Effector memory CD8-positive, alpha-beta T cell (primary cell): ENCODE measurements at regions not wholly inside any gene's neighbourhood (a gene's known extent, or its start where the extent isn't known, plus 50 kb on each side); places are given as distances from the start of the nearest gene placed in this dataset.
A peak's percentile ranks its signal among the peaks of the same experiment; 100 is the strongest.
"Not testable (repeated sequence)": the region's sequence is repeated elsewhere in the genome, so short reads cannot be mapped to it uniquely, and the experiment has no call there.

ENCODE experiments used
- ATAC-seq: fragments of 150-1000 bp; cut with Tn5 transposase; replicated peaks from 2 replicates; pipeline ENCODE4 v1.10.0; 2021; ENCODE audit warnings: mild to moderate bottlenecking, moderate library complexity
- DNase-seq, 3 experiments: peaks; one replicate each; pipeline ENCODE4 v3.0.0; 2021
- H3K27ac Mint-ChIP-seq, 2 donors: one replicate each; pipeline ENCODE4 v1.8.0; 2022; ENCODE audit warnings: mild to moderate bottlenecking in 2 of 2, mixed read lengths in 2 of 2, moderate library complexity in 2 of 2
- H3K27me3 Mint-ChIP-seq, 2 donors: one replicate each; pipeline ENCODE4 v1.8.0; 2022; ENCODE audit warnings: mixed read lengths in 2 of 2
- H3K36me3 Mint-ChIP-seq: one replicate; pipeline ENCODE4 v1.8.0; 2022; ENCODE audit warnings: mild to moderate bottlenecking, moderate library complexity, mixed read lengths; ENCODE audit not compliant: insufficient read depth
- H3K4me1 Mint-ChIP-seq, 2 donors: one replicate each; pipeline ENCODE4 v1.8.0; 2022; ENCODE audit warnings: low read depth in 2 of 2, mixed read lengths in 2 of 2
- H3K4me3 Mint-ChIP-seq, 2 donors: one replicate each; pipeline ENCODE4 v1.8.0; 2022; ENCODE audit warnings: mild to moderate bottlenecking in 2 of 2, mixed read lengths in 2 of 2, moderate library complexity in 2 of 2
- H3K9me3 Mint-ChIP-seq, 2 donors: one replicate each; pipeline ENCODE4 v1.8.0; 2022; ENCODE audit warnings: mixed read lengths in 2 of 2

DNA sequence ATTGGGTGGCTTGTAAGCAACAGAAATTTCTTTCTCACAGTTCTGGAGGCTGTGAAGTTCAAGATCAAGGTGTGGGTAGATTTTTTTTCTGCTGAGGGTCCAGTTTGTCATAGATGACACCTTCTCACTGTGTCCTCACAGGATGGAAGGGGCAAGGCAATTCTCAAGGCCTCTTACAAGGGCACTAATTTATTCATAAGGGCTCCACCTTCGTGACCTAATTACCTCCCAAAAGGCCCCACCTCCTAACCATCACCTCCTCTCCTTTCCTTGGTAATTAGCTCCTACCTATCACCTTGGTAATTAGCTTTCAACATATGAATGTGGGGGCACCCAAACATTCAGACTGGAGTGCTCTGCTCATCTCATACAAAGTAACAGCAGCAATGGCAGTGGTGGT lies 92.3 kb upstream of the CD44 start:
- Mint-ChIP-seq H3K27me3 (no peaks in the 10 kb centered on the region), H3K27ac (peak overlapping the region; percentile 98 to 100), H3K36me3 (peaks cover 28% of the 10 kb centered on the region), H3K4me3 (peak overlapping the region; percentile 36 to 82), H3K9me3 (no peaks in the 10 kb centered on the region), H3K4me1 (peaks cover 53 to 67% of the 10 kb centered on the region in 2 donors)
- DNase-seq: peak in 1 of 3 experiments; percentile 14
- ATAC-seq: no peak

DNA sequence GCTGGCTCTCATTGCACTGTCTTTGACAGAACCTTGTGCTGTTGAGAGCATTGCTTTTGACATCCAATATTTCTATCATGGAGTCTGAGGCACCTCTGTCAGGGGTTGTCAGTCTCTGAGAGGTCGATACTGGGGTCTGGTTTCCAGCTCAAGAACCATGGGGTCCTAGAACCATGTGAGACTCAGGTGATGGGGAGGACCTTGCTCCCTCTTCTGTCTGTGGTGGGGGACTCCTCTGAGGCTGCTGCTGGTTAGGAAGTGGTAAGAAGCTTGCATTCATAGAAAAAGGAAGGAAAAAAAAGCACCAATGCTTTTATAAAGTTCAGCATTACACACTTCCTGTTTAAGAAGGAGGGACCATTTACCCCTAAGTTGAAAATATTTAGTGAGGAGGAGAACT lies 91.8 kb upstream of the CD44 start:
- H3K9me3 Mint-ChIP-seq: no peaks in the 10 kb centered on the region
- peak; percentile 58 for ATAC-seq
- peaks cover 28% of the 10 kb centered on the region for H3K36me3 Mint-ChIP-seq
- H3K4me3 Mint-ChIP-seq: peak overlapping the region; percentile 36 to 82
- peak; percentile 35 to 60 (median 42) for DNase-seq
- H3K27ac Mint-ChIP-seq: peak overlapping the region; percentile 98 to 100
- peaks cover 53 to 66% of the 10 kb centered on the region in 2 donors for H3K4me1 Mint-ChIP-seq
- no peaks in the 10 kb centered on the region for H3K27me3 Mint-ChIP-seq

DNA sequence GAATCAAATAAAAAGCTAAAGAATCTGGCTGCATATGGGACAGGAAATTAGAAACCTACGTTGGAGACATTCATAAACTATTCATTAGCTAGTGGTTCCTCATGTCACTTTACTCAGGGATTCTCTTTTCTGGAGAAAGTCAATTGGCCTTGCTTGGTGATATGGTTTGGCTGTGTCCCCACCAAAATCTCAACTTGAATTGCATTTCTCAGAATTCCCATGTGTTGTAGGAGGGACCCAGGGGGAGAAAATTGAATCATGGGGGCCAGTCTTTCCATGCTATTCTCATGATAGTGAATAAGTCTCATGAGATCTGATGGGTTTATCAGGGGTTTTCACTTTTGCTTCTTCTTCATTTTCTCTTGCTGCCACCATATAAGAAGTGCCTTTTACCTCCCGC lies 91.2 kb upstream of the CD44 start:
- H3K4me1 Mint-ChIP-seq: peaks cover 52 to 66% of the 10 kb centered on the region in 2 donors
- H3K4me3 Mint-ChIP-seq: peak overlapping the region; percentile 36 to 82

DNA sequence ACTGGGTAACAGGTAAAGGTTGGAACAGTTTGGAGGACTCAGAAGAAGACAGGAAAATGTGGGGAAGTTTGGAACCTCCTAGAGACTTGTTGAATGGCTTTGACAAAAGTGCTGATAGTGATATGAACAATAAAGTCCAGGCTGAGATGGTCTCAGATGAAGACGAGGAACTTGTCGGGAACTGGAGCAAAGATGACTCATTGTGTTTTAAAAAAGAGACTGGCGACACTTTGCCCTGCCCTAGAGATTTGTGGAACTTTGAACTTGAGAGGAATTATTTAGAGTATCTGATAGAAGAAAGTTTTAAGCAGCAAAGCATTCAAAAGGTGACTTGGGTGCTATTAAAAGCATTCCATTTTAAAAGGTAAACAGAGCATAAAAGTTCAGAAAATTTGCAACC lies 90.6 kb upstream of the CD44 start:
- H3K27ac Mint-ChIP-seq: peak overlapping the region; percentile 98 to 100
- peaks cover 32% of the 10 kb centered on the region for H3K36me3 Mint-ChIP-seq
- H3K4me3 Mint-ChIP-seq: peak overlapping the region in 1 of 2 donors; percentile 9
- ATAC-seq, DNase-seq, H3K9me3 Mint-ChIP-seq, H3K27me3 Mint-ChIP-seq: not testable (repeated sequence)
- H3K4me1 Mint-ChIP-seq: peaks cover 52 to 66% of the 10 kb centered on the region in 2 donors

More for the DNA sequence above, 91.2 kb upstream of the CD44 start:
- ATAC-seq: no peak
- Mint-ChIP-seq H3K36me3 (peaks cover 32% of the 10 kb centered on the region), H3K27ac (peak overlapping the region; percentile 98 to 100), H3K9me3 (no peaks in the 10 kb centered on the region), H3K27me3 (no peaks in the 10 kb centered on the region)
- DNase-seq: no peak

DNA sequence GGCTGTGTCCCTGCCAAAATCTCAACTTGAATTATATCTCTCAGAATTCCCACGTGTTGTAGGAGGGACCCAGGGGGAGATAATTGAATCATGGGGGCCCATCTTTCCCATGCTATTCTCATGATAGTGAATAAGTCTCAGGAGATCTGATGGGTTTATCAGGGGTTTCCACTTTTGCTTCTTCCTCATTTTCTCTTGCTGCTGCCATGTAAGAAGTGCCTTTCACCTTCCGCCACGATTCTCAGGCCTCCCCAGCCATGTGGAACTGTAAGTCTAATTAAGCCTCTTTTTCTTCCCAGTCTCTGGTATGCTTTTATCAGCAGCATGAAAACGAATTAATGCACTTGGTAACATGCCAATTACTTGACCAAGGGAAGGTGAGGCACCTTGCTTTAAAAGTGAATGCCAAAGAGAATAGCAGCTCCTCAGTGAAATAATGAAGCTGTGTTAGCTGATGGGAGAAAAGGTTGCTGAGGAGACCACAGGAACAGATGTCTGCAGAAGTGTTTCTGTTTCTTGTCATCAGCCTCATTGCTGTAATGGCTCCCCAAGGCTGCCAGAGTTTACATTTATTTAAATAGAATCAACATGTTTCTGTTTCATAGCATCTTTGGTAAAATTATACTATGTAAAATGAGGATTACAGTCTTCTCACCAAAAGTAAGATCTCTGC lies 89.0 kb upstream of the CD44 start:
- ATAC-seq (no peak), DNase-seq (no peak)
- Mint-ChIP-seq H3K36me3 (peaks cover 26% of the 10 kb centered on the region), H3K27me3 (no peaks in the 10 kb centered on the region), H3K9me3 (no peaks in the 10 kb centered on the region), H3K4me3 (peak overlapping the region in 1 of 2 donors; percentile 52), H3K4me1 (peaks cover 47 to 60% of the 10 kb centered on the region in 2 donors), H3K27ac (peak overlapping the region; percentile 69 to 89)

DNA sequence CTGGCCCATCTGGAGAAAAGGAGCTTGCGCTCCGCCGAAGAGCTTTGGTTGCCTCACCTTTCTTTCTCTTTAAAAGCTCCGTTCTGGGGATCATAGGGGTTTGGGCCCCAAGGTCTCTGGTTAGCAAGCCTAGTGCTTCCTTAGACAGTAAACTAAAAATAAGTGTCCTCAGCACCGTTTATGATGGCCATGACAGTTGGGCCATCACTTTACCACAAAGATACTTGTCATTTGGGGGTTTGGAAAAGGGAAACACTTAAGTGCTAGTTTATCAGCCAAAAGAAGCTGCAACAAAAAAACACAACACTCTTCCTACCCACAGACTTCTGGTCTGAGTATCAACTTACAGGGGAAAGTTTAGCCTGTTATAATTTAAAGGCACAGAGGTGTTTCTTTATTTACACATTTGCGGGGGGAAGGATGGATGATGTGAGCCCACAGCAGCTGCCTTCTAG lies 88.4 kb upstream of the CD44 start:
- Mint-ChIP-seq H3K27ac (peak overlapping the region; percentile 69 to 89), H3K4me1 (peaks cover 42 to 58% of the 10 kb centered on the region in 2 donors), H3K27me3 (no peaks in the 10 kb centered on the region), H3K4me3 (peak overlapping the region; percentile 52), H3K9me3 (no peaks in the 10 kb centered on the region), H3K36me3 (peaks cover 20% of the 10 kb centered on the region)
- peak; percentile 18 for ATAC-seq
- no peak for DNase-seq

DNA sequence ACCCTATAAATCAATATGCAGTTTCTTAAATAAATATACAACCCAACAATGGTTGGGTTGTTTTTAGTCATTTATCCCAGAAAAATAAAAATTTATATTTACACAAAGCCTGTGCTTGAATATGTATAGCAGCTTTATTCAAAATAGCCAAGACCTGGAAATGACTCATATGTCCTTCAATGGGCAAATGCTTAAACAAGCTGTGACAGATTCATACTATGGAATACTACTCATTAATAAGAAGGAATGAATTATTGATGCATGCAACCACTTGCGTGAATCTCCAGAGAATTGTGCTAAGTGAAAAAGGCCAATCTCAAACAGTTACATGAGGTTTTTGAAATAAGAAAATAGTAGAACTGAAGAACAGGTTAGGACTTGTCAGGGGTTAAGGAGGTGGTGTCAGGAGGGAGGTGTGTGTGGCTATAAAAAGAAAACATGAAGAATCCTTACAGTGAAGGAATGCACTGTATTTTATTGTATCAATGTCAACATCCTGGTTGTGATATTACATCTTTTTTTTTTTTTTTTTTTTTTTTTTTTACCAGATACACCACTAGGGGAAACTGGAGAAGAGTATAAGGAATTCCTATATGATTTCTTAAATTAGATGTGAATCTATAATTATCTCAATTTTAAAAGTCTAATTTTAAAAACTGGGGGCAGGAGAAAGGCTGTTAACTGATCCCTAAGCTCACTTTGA lies 82.4 kb upstream of the CD44 start:
- Mint-ChIP-seq H3K9me3 (peaks cover 0 to 2% of the 10 kb centered on the region in 2 donors), H3K4me1 (peaks cover 20 to 38% of the 10 kb centered on the region in 2 donors), H3K27me3 (no peaks in the 10 kb centered on the region), H3K36me3 (peaks cover 6% of the 10 kb centered on the region), H3K4me3 (no peak overlapping the region), H3K27ac (peak overlapping the region in 1 of 2 donors; percentile 42)
- DNase-seq: no peak
- no peak for ATAC-seq

DNA sequence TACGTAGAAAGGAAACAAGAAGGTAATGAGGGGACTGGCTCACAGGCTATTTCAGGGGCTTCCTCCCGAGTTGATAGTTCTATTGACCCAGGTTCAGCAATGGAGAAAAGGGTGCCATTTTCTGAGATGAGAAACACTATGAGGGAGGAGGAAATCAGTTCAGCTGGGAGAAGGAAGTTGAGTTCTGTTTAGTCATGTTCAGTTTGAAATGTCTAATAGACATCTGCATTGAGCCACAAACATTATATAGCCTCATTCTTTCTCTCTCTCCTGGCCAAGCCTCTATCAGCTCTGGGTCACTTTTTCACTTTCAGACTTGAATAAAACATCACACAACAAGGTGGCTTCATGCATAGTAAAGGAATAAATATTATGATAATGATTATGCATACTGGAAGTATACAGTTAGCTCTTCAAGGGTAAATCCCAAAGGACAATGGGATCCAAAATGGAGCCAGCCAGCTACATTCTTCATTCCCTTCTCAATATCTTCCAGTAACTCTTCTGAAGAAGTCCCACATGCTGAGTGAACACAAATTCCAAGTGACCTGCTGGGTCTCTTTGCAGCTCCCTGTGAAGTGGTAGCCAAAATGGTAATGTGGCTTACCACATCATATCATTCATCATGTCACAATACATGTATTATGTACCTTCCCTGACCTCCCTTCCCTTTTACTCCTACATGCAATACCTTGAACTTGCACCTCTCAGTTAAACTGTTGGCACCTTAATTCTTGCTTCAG lies 80.9 kb upstream of the CD44 start:
- peak overlapping the region in 1 of 2 donors; percentile 68 for H3K27ac Mint-ChIP-seq
- H3K9me3 Mint-ChIP-seq: peaks cover 0 to 2% of the 10 kb centered on the region in 2 donors
- no peak for DNase-seq
- H3K27me3 Mint-ChIP-seq: no peaks in the 10 kb centered on the region
- H3K4me3 Mint-ChIP-seq: peak overlapping the region in 1 of 2 donors; percentile 6
- no peaks in the 10 kb centered on the region for H3K36me3 Mint-ChIP-seq
- ATAC-seq: peak; percentile 75
- peaks cover 18 to 42% of the 10 kb centered on the region in 2 donors for H3K4me1 Mint-ChIP-seq

DNA sequence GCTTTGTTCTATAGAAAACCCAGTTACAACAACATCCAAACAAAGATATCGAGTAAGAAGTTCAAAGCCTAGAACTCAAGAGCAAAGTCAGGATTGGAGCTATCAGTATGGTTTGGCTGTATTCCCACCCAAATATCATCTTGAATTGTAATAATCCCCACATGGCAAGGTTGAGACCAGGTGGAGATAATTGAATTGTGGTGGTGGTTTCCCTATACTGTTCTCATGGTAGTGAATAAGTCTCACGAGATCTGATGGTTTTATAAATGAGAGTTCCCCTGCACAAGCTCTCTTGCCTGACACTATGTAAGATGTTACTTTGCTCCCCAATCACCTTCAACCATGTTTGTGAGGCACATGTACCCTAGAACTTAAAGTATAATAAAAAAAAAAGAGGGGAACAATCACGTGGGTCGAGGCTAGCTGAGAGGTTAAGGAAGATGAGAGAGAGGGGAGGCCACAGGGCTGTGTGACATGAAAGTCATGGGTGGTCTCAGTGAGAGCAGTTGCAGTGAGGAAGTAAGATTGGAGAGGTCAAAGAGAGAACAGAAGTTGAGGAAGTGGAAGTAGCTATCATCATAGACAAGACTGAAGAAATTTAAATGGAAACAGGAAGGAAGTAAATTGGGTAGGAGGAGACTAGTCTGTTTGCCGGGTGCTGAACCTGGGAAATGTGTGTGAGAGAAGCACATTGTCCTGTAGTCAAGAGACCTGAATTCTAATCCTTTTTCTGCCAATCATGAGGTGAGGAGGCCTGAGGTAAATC lies 80.1 kb upstream of the CD44 start:
- Mint-ChIP-seq H3K4me3 (peak overlapping the region; percentile 0 to 6), H3K27me3 (no peaks in the 10 kb centered on the region), H3K27ac (peak overlapping the region; percentile 38 to 68), H3K4me1 (peaks cover 18 to 42% of the 10 kb centered on the region in 2 donors), H3K9me3 (peaks cover 0 to 2% of the 10 kb centered on the region in 2 donors), H3K36me3 (no peaks in the 10 kb centered on the region)
- ATAC-seq: peak; percentile 37
- DNase-seq: no peak

DNA sequence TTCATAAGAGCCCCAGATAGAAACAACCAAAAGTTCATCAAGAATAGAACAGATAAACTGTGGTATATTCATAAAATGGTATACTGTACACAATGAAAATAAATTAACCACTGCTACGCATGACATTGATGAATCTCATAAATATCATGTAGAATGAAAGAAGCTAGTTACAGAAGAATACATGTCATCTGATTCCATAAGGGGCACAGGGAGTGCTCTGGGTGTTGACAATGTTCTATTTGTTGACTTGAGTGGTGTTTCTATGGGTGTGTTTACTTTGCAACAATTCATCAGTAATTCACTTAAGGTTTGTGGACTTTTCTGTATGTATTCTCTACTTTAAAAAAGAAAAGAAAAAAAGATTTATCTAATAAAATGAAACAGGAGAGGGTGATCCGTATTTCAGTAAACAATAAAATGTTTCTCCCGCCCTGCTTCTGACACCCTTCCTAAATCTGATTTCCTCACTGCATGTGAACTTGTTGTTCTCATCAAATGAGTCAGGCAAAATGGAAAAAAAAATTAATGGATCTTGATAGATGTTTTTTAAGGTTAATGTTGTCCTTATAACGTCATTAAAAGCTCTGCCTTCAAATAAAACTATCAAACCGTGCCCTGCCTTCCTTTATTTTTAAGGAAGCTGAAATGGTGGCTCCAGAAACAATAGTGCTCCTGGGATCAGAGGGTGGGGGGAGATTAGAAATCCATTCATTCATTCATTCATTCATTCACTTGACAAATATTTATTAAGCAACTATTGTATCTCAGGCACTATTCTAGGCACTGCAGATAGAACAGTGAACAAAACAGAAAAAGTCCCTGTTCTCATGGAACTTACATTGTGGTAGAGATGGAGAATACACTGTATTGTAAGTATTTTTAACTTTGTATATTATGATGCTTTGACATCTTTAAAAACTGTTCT lies 77.2 kb upstream of the CD44 start:
- no peak overlapping the region for H3K27ac Mint-ChIP-seq
- DNase-seq: no peak
- peaks cover 27 to 46% of the 10 kb centered on the region in 2 donors for H3K4me1 Mint-ChIP-seq
- no peak for ATAC-seq
- H3K36me3 Mint-ChIP-seq: no peaks in the 10 kb centered on the region
- no peak overlapping the region for H3K4me3 Mint-ChIP-seq
- no peaks in the 10 kb centered on the region for H3K27me3 Mint-ChIP-seq
- H3K9me3 Mint-ChIP-seq: peaks cover 2 to 6% of the 10 kb centered on the region in 2 donors

DNA sequence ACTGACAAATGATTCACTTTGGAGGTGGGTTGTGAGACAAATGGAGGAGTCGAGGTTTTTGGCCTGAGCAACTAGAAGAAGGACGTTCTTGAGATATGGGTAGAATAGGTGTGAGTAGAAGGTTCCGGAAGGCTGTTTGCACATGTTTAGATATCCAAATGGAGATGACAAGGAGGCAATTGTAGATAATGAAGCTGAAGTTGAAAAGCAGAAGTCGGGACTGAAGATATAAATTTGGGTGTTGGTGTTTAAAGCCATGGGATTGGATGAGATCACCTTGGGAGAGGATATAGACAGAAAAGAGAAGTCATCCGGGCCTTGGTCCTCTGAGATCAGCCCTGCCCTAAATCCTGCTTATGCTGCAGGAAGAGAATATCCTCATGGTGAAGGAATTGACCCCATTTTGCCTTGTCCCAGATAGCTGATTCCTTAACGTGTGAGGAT lies 75.5 kb upstream of the CD44 start:
- ATAC-seq: no peak
- Mint-ChIP-seq H3K27ac (no peak overlapping the region), H3K9me3 (peaks cover 0 to 10% of the 10 kb centered on the region in 2 donors), H3K4me3 (no peak overlapping the region), H3K36me3 (peaks cover 3% of the 10 kb centered on the region), H3K4me1 (peaks cover 34 to 51% of the 10 kb centered on the region in 2 donors), H3K27me3 (no peaks in the 10 kb centered on the region)
- no peak for DNase-seq
